ENCODE measurements at regions not wholly inside any gene's neighbourhood (a gene's known extent, or its start where the extent isn't known, plus 50 kb on each side); places are given as distances from the start of the nearest gene placed in this dataset.

DNA sequence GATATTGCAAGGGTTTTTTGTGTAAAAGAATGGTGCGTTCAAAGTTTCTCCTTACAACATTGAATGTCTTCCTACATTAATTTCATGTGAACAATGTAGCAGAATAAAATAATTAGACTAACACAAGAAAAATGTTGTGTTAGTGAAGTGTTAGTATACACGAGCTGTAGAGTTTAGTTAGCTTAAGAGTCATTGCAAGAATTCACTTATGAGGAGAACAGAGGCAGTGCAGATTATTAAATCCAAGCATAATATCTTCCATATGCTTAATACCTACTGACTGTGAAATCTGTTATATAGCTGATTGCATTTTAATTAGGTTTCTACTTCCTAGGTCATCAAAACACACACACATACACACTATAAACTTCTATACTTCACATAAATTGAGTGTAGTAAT is 959.0 kb downstream of the FAT4 start:
- H3K27ac ChIP-seq, result no peak overlapping the region
- H3K27me3 ChIP-seq, result no peaks in the 10 kb centered on the region
- H3K4me3 ChIP-seq, result no peak overlapping the region
- 69 to 76% methylated on average over 2 of the region's 2 CpGs for whole genome bisulfite sequencing, 2 donors
- no peaks in the 10 kb centered on the region for H3K9me3 ChIP-seq
- H3K4me1 ChIP-seq, result no peaks in the 10 kb centered on the region
- no peak for TF ChIP-seq POLR2A (IDR thresholded peaks at IDR 0.05)
- TF ChIP-seq, protein P1, sequence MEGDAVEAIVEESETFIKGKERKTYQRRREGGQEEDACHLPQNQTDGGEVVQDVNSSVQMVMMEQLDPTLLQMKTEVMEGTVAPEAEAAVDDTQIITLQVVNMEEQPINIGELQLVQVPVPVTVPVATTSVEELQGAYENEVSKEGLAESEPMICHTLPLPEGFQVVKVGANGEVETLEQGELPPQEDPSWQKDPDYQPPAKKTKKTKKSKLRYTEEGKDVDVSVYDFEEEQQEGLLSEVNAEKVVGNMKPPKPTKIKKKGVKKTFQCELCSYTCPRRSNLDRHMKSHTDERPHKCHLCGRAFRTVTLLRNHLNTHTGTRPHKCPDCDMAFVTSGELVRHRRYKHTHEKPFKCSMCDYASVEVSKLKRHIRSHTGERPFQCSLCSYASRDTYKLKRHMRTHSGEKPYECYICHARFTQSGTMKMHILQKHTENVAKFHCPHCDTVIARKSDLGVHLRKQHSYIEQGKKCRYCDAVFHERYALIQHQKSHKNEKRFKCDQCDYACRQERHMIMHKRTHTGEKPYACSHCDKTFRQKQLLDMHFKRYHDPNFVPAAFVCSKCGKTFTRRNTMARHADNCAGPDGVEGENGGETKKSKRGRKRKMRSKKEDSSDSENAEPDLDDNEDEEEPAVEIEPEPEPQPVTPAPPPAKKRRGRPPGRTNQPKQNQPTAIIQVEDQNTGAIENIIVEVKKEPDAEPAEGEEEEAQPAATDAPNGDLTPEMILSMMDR (IDR thresholded peaks at IDR 0.05), result no peak
- no peak for TF ChIP-seq EP300 (IDR thresholded peaks at IDR 0.05)
- no peak for TF ChIP-seq POLR2AphosphoS5 (IDR thresholded peaks at IDR 0.05)
- intact Hi-C loops (cut with DNase I), result no loop called here
- no peak for DNase-seq
- no peaks in the 10 kb centered on the region for H3K36me3 ChIP-seq

DNA sequence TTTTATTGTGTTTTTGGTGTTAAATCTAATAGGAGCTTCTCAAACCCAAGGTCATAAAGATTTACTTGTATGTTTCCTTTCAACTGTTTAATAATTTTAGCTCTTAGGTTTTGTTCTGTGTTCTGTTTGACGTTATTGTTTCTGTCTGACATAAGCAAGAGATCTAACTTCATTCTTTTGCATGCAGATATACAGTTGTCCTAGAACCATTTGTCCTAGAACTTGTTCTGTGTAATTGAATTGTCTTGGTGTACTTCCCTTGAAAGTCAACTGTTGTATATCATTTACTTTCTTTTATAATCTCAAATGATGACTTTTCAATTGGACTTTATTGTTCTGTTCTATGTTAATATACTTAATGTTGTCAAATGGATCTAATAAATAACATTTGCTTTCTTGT is 977.1 kb downstream of the FAT4 start:
- DNase-seq, result no peak
- WGBS, 2 donors, result 59 to 72% methylated on average over 1 of the region's 1 CpG
- Histone ChIP-seq H3K9me3 (no peaks in the 10 kb centered on the region), H3K36me3 (no peaks in the 10 kb centered on the region), H3K4me3 (no peak overlapping the region), H3K27ac (no peak overlapping the region), H3K27me3 (no peaks in the 10 kb centered on the region), H3K4me1 (no peaks in the 10 kb centered on the region)
- intact Hi-C loops (cut with DNase I), result no loop called here
- TF ChIP-seq, protein P1 (IDR thresholded peaks at IDR 0.05), result no peak
- peak in 3 of 4 donors; percentile 42 to 99 (median 89) for TF ChIP-seq EP300 (IDR thresholded peaks at IDR 0.05)
- peak in 3 of 4 donors; percentile 55 to 88 (median 75) for TF ChIP-seq POLR2AphosphoS5 (IDR thresholded peaks at IDR 0.05)
- no peak for TF ChIP-seq POLR2A (IDR thresholded peaks at IDR 0.05)

DNA sequence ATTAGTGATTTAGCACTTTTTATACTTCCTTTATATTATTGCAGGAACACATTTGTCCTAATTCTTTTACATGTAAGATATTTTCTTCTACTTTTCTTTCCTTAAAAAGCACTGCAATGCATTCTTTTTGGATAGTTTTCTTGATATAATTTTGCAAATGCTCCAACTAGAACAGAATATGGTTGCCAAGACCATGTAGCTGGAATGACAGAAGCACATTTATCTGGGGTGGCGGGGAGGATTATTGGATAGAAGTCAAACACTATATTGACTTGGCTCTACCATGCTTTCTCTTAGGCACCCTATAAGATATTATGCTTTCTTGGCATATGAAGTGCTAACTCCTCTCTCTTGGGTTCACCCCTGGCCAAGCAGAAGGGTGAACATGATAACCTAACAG is 983.5 kb downstream of the FAT4 start:
- Histone ChIP-seq H3K27me3 (no peaks in the 10 kb centered on the region), H3K27ac (no peak overlapping the region), H3K36me3 (no peaks in the 10 kb centered on the region), H3K4me3 (no peak overlapping the region), H3K9me3 (no peaks in the 10 kb centered on the region), H3K4me1 (no peaks in the 10 kb centered on the region)
- WGBS, 2 donors, result 91 to 93% methylated on average over 1 of the region's 1 CpG
- TF ChIP-seq POLR2AphosphoS5 (IDR thresholded peaks at IDR 0.05) (no peak), EP300 (IDR thresholded peaks at IDR 0.05) (no peak), POLR2A (IDR thresholded peaks at IDR 0.05) (no peak)
- TF ChIP-seq, protein P1 (IDR thresholded peaks at IDR 0.05), result no peak
- intact Hi-C loops (cut with DNase I), result no loop called here
- DNase-seq, result no peak

DNA sequence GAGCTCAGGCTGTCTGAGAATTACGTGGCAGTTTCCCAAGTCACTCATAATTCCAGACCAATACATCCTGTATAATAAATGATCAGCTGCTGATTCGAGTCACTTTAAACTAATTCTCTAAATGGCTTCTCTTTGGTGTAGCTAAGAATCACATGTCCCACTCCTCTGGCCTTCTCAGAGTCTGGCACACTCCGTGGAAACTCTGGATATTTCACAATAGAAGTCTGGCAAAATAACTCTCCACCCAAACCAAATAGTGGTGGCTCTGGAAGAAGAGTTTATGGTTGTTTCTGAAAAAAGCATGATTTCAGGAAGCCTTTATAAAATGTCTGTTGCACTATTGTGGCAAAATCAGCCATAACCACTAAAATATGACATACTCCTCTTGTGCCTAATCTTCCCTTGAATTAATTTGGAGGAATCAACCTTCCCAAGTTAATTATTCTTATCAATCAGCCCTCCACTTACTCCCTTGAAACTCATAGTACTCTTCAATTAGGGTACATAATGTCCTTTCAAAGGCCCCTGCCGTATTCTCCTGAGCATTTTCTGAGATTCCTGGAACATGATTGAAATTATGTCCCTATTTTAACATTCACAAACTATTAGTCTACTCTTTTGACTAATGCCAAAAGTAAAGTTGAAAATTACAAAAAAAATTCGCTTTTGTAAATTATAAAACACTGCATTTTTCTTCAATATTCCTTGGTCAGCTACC is 991.6 kb downstream of the FAT4 start:
- peak; percentile 72 for DNase-seq
- intact Hi-C loops (cut with DNase I), result no loop called here

More for the DNA sequence above, 991.6 kb downstream of the FAT4 start:
- H3K9me3 ChIP-seq, result no peaks in the 10 kb centered on the region
- H3K27ac ChIP-seq, result peak overlapping the region in 1 of 4 donors; percentile 56
- no peak for TF ChIP-seq POLR2AphosphoS5 (IDR thresholded peaks at IDR 0.05)
- no peak for TF ChIP-seq EP300 (IDR thresholded peaks at IDR 0.05)
- TF ChIP-seq POLR2A (IDR thresholded peaks at IDR 0.05), result no peak
- TF ChIP-seq, protein P1 (IDR thresholded peaks at IDR 0.05), result no peak
- H3K4me1 ChIP-seq, result no peaks in the 10 kb centered on the region
- H3K4me3 ChIP-seq, result no peak overlapping the region
- no peaks in the 10 kb centered on the region for H3K27me3 ChIP-seq
- H3K36me3 ChIP-seq, result no peaks in the 10 kb centered on the region
- 56 to 70% methylated on average over 5 of the region's 5 CpGs for WGBS, 2 donors
